ENCODE measurements at regions not wholly inside any gene's neighbourhood (a gene's known extent, or its start where the extent isn't known, plus 50 kb on each side); places are given as distances from the start of the nearest gene placed in this dataset.
A peak's percentile ranks its signal among the peaks of the same experiment; 100 is the strongest.

- DNase-seq (ENCODE audit: low spot score): no peak
- TF ChIP-seq, protein P1, sequence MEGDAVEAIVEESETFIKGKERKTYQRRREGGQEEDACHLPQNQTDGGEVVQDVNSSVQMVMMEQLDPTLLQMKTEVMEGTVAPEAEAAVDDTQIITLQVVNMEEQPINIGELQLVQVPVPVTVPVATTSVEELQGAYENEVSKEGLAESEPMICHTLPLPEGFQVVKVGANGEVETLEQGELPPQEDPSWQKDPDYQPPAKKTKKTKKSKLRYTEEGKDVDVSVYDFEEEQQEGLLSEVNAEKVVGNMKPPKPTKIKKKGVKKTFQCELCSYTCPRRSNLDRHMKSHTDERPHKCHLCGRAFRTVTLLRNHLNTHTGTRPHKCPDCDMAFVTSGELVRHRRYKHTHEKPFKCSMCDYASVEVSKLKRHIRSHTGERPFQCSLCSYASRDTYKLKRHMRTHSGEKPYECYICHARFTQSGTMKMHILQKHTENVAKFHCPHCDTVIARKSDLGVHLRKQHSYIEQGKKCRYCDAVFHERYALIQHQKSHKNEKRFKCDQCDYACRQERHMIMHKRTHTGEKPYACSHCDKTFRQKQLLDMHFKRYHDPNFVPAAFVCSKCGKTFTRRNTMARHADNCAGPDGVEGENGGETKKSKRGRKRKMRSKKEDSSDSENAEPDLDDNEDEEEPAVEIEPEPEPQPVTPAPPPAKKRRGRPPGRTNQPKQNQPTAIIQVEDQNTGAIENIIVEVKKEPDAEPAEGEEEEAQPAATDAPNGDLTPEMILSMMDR (IDR thresholded peaks at IDR 0.05; ENCODE audit: extremely low read depth, missing control alignments): no peak
Observed at GRCh38 chr14:48429512-48429911, 754.1 kb upstream of the MDGA2 start.

DNA sequence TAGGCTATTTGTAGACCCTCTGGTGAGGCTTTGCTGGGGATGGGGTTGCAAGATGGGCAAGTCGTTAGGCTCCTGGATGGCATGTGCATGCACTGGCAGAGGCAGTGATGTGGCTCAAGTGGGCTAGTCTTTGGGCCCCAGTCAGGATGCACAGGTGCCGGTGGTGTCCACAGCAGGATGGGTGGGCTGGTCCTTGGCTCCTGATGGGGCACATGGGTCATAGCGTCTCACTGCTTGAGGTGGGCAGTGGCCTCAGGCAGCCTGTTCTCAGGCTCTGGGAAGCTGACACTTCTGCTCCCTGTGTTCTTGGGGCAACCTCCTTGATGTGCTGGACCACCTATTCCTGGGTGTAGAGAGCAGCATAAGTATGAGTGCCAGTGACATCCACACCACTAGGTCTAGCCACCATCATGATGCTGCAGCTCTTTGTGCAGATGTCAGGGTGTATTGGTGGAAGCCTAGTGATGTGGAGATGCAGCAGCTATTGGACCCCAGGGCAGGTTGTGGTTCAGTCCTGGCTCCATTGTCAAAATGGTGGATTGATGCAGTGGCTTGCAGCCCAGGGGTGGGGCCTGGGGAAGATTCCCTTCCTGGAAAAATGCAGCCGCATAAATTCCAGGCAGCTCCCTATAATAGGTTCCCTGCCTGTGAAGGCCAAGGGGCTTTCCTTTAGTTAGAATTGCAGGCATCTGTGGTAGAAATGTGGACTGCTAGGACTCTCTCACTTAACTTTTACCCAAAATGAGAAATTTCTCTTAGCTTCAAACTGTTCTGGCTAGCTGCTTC, 742.5 kb upstream of the MDGA2 start:
- TF ChIP-seq, protein P1 (IDR thresholded peaks at IDR 0.05; ENCODE audit: extremely low read depth, missing control alignments): no peak
- no peak for DNase-seq (ENCODE audit: low spot score)

GRCh38 chr14:48401321-48401720, 725.9 kb upstream of the MDGA2 start:
- TF ChIP-seq, protein P1 (IDR thresholded peaks at IDR 0.05; ENCODE audit: extremely low read depth, missing control alignments): no peak
- no peak for DNase-seq (ENCODE audit: low spot score)

DNA sequence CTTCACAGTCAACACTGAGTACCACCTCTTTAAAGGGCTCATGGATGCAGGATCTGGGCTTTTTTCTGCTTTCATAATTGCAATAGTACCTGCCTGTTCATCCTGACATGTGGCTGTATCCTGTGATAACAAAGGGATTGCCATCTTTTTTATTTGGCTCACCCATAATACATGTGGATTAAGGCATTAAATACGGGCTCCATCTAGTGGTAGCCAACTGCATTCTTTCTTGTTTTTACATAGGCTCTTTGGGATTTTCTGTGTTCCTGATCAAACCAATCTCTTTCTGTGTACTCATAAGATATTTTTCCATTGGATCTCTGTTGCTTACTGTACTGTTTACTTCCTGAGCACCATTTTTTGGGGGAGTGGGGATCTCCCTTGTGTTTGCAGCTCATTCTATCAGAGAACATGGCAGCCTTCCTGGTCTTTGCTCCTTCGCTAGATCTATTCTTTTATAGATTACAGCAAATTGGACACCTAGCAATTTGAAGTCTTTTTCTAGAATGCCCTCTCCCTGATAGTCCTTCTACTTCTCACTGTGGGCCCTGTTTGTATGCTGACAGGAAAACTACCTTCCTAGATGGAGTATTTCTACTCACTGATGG, 723.4 kb upstream of the MDGA2 start:
- TF ChIP-seq, protein P1 (IDR thresholded peaks at IDR 0.05; ENCODE audit: extremely low read depth, missing control alignments): peak; percentile 25
- peak; percentile 12 for DNase-seq (ENCODE audit: low spot score)

DNA sequence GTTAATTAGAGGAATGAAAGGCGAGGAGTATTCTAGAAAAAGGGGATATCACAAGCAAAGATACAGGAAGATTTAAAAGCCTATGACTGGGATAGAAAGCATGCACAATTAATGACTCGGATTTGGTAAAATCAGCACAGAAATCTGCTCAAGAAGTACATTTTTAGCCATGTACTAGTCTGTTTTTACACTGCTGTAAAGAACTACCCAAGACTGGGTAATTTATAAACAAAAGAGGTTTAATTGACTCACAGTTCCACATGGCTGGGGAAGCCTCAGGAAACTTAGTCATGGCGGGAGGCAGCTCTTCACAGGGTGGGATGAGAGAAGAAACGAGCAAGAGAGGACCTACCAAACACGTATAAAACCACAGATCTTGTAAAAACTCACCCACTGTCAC, 716.3 kb upstream of the MDGA2 start:
- no peak for DNase-seq (ENCODE audit: low spot score)
- TF ChIP-seq, protein P1 (IDR thresholded peaks at IDR 0.05; ENCODE audit: extremely low read depth, missing control alignments): no peak

DNA sequence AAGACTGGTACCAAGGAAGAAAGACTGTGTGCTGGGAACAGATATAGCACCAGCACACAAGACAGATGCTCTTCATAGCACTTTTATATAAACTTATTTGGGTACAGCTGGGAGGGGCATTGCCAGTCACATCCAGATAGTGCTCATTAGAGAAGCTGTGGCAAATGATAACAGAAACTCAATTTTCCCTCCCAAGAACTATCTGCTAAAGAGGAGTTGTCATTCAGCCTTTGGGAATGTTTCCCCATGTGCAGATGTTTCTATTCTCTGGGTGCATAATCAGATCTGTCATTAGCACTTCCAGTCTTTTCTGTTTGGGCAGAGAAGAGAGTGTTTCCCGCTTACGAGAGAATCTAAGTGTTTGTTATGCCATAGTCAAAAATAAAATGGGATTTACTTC, 714.9 kb upstream of the MDGA2 start:
- TF ChIP-seq, protein P1 (IDR thresholded peaks at IDR 0.05; ENCODE audit: extremely low read depth, missing control alignments): no peak

GRCh38 chr14:48384821-48385220, 709.4 kb upstream of the MDGA2 start:
- TF ChIP-seq, protein P1 (IDR thresholded peaks at IDR 0.05; ENCODE audit: extremely low read depth, missing control alignments): no peak
- DNase-seq (ENCODE audit: low spot score): no peak

More for the DNA sequence above, 714.9 kb upstream of the MDGA2 start:
- no peak for DNase-seq (ENCODE audit: low spot score)

Data from GM20000 (cell line).